GM21381 (cell line): ENCODE measurements at regions not wholly inside any gene's neighbourhood (a gene's known extent, or its start where the extent isn't known, plus 50 kb on each side); places are given as distances from the start of the nearest gene placed in this dataset.

Experiments used
- ATAC-seq: cut with Tn5 transposase; IDR thresholded peaks from one replicate; pipeline ENCODE4 v1.9.1; 2021; ENCODE audit warnings: mild to moderate bottlenecking, moderate library complexity; ENCODE audit not compliant: unreplicated experiment

DNA sequence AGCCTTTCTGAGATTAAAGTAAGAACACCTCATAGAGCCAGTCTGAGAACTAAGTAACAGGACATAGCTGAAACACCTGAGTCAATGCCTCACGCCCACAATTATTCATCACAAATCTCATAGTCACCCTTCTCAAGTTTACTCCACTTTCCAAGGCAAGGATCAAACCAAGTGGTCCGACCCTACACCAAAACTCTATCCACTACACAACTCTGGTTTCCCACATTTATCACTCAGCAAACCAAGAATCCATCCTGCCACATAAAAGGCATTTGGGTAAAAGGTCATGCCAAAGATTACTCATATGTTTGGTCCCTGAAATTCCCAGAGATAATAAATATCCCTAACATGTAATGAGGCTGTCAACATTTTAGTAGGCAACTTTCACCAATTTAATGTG lies 144.1 kb downstream of the RPAP3 start:
- ATAC-seq = no peak

DNA sequence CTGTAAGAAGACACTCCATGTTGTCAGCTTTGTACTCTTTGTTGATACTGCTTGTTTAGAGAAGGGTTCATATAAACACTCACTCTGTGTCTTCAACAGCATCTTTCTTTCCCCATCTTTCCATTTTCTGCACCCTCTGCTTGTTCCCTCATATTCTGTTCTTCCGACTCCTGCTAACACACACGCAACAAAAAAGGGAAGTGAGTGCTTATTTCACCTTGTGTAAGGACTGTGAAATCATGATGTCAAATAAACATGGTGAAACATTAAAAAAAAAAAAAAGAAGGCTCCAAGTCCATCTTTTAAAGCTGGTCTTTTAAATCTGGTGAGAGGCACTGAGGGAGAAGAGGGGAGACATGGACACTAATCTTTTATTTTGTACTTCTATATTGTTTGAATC lies 145.4 kb downstream of the RPAP3 start:
- no peak for ATAC-seq

DNA sequence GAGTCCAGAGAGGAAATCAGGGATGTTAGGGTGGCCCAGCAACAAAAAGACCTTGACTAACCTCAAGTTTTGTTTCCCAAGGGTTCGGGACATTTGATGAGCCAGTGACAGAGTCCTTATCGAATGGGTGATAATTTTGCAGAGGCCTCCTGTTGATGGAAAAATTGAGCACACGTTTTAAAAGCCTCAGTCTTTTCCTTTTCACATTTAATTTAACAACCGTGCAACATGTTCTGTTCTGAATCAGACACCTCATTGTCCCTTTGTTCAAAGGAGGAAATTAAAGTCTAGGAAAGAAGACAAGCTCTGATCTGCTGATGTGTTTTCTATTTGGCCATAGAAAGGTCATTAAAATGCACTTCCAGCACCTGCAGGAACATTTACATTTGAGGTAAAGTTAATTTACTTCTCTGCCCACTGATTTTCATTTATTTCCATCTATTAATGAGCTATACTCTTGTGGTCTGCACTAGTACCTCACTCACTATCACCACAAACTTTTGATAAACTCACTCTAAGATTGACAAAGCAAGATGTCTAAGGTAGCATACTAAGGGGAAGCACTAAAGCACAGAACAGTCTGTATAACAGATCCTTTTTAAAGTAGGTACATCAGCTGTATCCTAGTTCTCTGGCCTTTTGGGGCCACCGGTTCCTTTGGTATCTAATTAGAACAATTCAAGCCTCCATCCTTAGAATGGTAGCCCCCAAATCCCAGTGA lies 147.0 kb downstream of the RPAP3 start:
- ATAC-seq = no peak

DNA sequence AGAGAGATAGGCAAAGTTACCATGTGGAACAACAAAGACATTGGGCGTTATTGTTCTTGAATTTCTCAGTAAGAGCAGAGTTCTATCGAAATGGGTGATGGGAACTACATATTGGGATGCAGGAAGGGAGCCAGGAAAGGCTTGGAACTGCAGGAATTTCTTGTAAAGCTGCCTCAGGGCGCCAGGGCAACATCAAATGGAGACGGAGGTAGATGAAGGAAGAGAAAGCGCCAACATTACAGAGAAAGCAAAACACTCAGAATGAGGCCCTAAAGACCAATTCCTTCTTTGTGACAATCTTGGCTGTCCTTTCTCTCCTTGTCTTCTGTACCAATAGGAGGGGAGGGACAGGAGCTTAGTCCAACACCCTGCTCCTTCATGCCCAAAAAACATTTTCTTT lies 148.4 kb downstream of the RPAP3 start:
- ATAC-seq = no peak

DNA sequence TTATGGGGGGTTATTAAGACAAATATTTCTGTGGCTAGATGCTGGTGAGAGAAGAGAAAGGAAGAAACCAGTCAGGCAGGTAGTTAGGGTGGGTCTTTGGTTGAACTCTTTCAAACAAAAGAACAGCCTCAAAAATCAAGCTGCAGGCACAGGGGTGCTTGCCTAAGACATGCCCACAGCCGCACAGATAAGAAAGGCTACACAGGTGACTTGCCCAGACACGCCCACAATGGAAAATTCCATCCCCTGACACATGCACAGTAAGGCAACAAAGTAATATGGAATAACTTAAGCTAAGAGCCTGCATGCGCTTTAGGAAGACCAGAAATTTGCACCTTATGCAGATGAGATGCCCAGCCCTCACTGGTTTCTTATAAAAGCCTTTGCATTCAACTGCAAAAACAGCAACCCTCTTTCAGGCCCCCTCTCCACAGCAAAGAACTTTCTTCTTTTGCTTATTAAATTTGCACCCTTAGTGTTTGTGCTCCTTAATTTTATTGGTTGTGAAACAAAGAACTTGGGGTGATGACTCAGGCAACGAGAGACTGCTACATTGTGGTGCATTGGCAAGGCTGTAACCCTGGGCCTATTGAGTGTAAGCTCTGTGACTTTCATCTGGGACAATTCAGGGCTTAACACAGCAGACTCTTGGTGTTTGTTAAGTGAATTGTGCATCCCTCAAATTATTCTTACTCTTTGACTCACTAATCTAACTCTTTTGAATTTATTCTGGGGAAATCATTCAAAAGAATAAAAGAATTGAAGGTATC lies 149.4 kb downstream of the RPAP3 start:
- ATAC-seq = no peak

DNA sequence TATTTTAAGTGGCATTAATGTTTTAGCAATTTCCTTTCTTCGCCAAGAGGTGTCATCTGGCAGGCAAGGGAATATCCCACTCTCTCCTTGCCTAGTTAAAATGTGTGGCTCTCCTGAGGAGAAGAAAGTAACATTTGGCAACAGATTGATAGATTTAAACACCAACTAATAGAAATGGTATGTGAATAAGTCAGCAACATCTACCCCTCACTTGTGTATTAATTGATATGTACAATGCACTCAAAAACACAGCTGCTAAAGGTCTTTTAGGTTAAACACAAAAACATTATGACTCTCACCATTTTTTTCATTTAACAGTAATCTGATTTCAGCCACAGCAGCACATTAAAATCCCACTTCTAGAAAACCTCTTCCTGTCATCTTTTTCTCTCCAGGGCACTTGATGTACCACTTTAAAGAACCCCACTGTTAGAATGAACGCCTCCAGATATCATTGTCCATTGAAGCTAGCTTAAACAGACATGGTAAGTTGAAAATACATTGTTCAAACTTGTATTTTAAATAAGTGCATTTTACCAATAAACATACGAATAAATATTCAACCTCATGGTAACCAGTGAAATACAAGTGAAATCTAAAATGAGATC lies 151.7 kb downstream of the RPAP3 start:
- ATAC-seq = no peak

DNA sequence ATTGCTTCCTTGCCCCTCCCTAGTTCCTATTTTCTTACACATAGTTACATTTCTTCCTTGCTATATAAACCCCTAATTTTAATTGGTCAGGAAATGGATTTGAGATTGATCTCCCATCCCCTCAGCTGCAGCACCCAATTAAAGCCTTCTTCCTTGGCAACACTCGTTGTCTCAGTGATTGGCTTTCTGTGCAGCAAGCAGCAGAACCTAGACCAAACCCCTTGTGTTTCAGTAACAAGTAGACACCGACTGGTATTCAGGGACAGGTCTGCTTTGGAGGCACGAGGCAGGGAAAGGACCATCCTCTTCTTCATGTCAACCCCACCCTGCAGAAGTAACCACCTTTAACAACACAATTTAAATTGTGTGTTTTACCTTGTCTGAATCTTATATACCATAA lies 152.6 kb downstream of the RPAP3 start:
- ATAC-seq = no peak

DNA sequence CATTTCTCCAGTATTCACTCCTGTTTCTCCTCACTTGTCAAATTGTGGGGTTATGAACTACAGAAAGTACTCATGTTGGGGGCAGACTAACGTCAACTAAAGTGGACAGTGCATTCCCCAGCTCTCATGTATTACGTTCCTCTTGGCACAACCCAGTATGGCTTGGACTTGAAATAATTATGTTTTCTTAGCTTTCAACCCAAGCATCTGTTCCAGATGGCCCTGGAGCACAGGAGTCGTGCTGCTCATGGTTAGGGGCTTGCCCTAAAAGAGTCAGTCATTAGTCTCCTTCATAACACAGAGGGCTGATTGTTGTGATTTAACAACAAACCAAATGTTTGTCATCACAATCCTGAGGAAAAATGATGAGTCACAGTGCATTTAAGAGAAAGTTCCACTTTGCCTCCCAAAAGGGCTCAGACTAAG lies 154.4 kb downstream of the RPAP3 start:
- no peak for ATAC-seq

DNA sequence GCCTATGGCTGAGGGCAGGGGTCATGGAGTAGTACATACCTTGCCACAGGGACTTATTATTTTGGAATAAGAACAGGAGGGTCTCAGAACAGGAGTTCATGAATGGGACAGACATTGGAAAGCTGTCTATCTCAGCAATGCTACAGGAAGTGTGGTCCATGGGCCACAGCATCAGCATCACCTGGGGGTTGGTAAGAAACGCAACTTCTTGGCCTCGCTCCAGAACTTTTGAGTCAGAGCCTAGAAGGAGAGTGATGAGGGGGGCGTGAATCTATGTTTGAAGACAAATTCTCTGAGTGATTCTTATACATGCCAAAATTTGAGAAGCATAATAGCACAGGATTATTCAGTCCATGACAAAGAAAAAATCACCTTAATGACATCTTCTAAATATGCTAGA lies 156.6 kb downstream of the RPAP3 start:
- no peak for ATAC-seq

DNA sequence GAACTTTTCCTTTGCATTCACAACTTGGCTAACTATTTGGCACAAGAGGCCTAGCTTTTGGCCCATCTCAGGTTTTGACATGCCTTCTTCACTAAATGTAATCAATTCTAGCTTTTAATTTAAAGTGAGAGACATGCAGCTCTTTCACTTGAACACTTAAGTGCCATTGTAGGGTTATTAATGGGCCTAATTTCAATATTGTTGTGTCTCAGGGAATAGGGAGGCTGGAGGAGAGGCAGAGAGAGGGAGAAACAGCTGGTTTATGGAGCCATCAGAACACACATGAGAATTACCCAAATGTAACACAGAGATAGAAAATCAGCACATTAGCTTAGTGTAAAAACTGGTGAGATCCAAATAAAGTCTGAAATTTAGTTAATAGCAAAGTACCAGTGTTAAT lies 157.4 kb downstream of the RPAP3 start:
- ATAC-seq = no peak

DNA sequence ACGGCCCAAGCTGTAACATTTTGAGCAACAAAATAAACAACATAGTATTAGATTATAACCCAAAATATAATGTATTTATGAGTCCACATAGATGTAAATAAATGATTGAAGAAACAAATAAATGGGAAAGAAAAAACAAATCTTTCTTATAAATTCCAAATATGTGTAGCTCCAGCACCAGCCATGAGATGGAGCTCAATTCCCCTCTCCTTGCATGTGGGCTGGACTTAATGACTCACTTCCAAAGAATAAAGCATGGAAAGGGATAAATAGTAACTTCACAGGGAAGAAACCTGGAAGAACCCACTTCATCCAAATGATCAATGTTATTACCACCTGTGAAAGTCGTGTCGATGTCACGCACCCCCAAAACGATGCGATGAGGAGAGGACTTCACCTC lies 158.8 kb downstream of the RPAP3 start:
- no peak for ATAC-seq

DNA sequence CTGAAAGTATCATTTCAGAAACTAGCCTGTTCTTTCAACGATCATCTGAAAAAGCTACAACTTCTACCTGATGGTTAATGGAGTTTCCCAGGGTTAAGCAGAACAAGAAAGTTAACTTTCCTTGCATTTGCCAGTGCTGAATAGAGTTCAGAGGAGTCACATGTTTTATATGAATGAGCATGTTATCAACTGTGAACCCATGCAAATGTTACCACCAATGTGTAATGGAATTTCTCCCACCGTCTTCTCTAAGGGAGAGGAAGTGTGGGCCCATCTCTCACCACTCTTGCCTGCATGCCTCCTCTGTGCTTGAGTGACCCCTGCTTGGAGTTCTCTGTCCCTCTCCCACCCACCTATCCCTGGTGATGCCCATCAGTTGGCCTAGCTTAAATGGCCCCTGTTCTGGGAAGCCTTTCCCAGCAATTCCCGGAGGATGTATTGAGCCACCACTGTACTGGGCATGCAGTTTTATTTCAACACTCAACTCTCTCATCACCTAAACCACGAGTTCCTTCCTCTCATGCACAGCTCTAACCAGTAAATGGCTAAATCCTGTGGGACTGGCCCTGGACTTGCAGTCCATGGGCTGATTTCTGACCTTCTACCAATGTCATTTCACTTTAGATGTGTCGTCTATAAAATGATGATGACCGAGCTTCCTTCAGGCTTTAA lies 159.8 kb downstream of the RPAP3 start:
- no peak for ATAC-seq

DNA sequence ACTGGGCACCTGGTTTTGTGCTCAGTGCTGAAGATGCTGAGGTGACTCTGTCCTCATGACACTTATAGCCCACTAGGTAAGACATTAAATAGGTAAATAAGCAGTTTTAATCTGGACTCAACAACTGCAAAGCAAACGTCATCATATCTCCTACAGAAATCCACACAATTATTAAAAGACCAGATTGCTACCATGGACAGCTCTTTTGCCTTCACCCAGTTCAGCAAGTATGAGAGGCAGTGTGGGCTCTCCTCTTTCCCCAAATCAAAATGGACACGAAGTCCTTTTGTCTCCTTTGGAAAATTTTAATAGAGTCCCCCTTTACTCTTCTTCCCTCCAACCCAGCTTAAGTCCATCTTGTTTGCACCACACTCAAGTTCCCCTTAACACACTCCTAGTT lies 171.1 kb downstream of the RPAP3 start:
- no peak for ATAC-seq

DNA sequence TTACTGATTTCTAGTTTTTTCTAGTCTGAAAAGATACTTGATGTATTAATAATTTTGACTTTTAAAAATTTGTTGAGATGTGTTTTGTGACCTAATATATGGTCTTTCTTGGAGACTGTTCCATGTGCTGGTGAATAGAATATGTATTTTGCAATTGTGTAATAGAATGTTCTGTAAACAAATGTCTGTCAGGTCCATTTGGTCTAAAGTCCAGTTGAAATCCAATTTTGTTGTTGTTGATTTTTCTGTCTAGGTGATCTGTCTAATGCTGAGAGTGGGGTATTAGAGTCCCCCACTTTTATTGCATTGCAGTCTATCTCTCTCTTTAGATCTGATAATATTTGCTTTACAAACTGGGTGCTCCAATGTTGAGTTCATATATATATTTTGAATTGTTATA lies 175.8 kb downstream of the RPAP3 start:
- no peak for ATAC-seq

DNA sequence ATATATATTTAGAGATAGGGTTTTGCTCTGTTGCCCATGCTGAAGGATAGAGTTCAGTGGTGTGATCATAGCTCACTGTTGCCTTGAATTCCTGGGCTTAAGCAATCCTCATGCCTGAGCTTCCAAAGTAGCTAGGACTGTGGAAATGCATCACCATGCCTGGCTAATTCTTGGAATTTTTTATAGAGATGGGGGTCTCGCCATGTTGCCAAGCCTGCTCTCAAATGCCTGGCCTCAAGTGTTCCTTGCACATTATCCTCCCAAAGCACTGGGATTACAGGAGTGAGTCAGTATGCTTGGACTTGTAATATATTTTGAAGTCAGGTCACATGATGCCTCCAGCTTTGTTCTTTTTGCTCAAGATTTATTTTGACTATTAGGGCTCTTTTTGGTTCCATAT lies 178.0 kb downstream of the RPAP3 start:
- ATAC-seq = no peak

DNA sequence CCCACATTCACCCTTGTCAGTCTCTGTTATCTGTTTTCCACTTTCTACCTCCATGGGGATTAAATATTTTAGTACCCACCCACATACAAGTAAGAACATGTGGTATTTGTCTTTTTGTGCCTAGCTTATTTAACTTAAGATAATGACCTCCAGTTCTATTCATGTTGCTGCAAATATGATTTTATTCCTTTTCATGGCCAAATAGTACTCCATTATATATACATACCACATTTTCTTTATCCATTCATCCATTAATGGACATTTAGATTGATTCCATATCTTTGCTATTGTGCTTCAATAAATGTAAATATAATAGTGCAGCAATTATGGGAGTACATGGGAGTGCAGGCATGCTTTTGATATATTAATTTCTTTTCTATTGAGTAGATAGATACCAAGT lies 185.8 kb downstream of the RPAP3 start:
- ATAC-seq = no peak

DNA sequence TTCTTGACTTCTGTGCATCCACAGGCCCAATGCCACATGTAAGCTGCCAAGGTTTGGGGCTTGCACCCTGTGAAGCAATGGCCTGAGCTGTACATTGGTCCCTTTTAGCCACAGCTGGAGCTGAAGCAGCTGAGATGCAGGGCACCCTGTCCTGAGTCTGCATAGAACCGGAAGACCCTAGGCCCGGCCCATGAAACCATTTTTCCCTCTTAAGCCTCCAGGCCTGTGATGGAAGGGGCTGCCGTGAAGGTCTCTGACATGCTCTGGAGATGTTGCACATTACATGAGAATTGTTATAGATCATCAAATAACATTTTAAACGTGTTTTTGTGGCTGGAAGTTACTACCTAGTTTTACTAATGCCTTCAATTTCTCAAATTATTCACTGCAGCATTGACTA lies 188.7 kb downstream of the RPAP3 start:
- no peak for ATAC-seq

DNA sequence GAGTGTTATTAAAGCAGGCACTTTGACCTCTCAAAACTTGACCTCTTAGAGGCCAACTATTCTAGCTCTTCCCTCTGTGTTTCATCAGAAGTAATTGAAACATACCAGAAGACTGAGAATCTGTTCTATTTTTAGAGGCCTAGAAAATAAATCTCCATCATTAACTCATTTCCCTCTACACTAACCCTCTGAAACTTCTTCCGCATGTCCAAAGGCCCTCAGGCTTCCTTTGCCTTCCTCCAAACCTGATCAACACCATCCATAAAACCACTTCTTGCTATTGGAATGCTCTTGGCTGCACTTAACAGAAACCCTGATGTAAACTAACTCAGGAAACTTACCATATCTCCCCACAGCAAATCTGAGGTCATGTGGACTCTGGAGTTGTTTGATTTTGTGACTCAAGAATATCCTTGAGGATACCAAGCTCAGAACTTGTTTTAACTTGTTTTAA lies 196.4 kb downstream of the RPAP3 start:
- no peak for ATAC-seq

DNA sequence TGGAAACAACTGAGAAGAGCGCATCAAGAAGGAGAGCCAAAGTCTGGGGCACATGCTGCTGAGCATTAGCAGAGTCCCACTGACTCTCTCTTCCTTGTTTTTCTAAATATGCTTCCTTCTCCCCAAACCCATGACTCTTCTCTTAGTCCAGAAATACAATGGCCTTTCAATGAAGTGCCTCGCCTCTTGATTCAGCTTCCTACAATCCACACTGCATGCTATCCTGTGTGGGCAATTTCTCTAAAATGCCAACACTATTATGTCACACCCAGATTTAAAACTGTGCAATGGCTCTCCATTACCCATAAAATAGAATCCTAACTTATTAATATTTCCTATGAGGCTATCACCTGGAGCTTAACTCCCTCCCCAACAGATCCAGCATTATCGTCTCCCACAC lies 198.6 kb downstream of the RPAP3 start:
- no peak for ATAC-seq

DNA sequence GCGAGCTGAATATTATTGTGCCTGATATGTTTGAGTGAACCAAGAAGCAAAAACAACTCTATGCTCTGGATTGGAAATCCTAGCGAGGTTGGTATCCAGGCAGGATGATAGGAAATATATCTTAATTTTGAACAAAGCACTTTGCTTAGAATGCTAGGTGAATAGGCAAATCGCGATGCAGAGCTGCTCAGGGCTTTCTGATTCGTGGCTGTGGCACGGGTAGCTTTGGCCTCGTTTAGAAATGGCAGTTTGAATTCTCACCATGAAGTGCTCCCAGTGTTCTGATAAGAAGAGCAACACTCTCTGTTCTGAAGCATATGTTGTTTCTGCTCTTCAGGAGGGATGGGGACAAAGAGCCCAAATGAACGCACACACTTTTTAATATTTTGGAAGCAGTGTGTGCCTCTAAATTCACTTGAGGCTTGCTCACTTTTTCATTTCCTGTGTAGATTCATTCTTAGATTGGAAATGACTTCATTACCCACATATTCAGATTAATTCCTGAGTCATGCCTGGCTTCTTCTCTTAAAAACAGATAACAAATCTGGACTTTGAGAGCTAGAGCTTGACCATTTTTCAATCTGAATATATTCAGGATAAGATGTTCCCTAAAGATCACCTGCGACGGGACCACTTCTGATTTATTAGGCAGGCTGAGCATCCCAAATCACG lies 200.9 kb downstream of the RPAP3 start:
- ATAC-seq = no peak

DNA sequence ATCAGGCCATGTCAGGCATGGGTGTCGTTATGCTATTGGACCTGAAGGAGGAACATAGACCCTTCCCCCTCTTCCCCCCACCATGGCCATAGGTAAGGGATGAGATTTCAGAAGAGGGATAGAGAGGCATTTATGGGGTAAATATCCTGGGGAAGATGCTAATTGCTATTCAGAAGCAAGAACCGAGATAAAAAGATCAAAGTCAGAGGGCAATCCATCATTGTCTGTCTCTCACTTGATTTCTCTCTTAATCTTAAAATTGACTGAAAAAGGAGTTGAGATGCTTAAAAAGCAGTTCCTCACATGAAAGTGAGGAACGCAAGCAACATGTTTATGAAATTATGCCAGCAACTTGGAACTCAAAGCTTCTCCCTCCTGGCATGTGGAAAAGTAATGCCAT lies 212.0 kb downstream of the RPAP3 start:
- no peak for ATAC-seq
